SK-N-SH (cell line): ENCODE measurements at regions not wholly inside any gene's neighbourhood (a gene's known extent, or its start where the extent isn't known, plus 50 kb on each side); places are given as distances from the start of the nearest gene placed in this dataset.

Source experiments
- CTCF ChIP-seq: fragments of 200-600 bp; sonication (generic); IDR thresholded peaks from 2 replicates; pipeline ENCODE4 v1.6.1; 2017; ENCODE audit warnings: antibody characterized with exemption, mild to moderate bottlenecking, moderate library complexity
- GATA2 ChIP-seq: sonication (generic); formaldehyde crosslinking; IDR thresholded peaks from 2 replicates; pipeline ENCODE4 v1.5.0; 2020; ENCODE audit warnings: mild to moderate bottlenecking, missing genetic modification reagents
- PBX3 ChIP-seq: IDR thresholded peaks from 2 replicates; pipeline ENCODE4; 2012
- RAD21 ChIP-seq: IDR thresholded peaks from 2 replicates; pipeline ENCODE4 v1.6.1; 2012; ENCODE audit warnings: mild to moderate bottlenecking, low read length

GRCh38 chrX:98548519-98548918 lies 1664.8 kb downstream of the RPA4 start:
- no peak for TF ChIP-seq CTCF
- no peak for TF ChIP-seq PBX3
- no peak for TF ChIP-seq RAD21
- TF ChIP-seq GATA2 (CRISPR knock-in tag) = no peak
